Suppressor macrophage treated with lipopolysaccharide for 1 hour (primary cell): ENCODE measurements at regions not wholly inside any gene's neighbourhood (a gene's known extent, or its start where the extent isn't known, plus 50 kb on each side); places are given as distances from the start of the nearest gene placed in this dataset.

Source experiments
- DNase-seq, 3 donors: peaks; one replicate each; pipeline ENCODE4 v3.0.0-alpha.2; 2020 to 2022

DNA sequence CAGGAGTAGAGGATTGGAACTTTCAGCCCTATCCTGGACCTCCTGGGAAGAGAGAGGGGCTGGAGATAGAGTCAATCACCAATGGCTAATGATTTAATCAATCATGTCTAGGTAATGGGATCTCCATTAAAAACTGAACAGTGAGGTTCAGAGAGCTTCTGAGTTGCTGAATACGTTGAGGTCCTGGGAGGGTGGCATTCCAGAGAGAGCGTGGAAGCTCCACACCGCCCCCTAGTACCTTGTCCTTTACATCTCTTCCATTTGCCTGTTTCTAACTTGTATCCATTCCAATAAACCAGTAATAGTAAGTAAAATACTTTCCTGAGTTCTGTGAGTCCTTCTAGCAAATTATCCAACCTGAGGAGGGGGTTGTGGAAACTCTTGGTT, 101.7 kb downstream of the B3GNT2 start:
- DNase-seq: peak in 2 of 3 donors; percentile 32 to 41

DNA sequence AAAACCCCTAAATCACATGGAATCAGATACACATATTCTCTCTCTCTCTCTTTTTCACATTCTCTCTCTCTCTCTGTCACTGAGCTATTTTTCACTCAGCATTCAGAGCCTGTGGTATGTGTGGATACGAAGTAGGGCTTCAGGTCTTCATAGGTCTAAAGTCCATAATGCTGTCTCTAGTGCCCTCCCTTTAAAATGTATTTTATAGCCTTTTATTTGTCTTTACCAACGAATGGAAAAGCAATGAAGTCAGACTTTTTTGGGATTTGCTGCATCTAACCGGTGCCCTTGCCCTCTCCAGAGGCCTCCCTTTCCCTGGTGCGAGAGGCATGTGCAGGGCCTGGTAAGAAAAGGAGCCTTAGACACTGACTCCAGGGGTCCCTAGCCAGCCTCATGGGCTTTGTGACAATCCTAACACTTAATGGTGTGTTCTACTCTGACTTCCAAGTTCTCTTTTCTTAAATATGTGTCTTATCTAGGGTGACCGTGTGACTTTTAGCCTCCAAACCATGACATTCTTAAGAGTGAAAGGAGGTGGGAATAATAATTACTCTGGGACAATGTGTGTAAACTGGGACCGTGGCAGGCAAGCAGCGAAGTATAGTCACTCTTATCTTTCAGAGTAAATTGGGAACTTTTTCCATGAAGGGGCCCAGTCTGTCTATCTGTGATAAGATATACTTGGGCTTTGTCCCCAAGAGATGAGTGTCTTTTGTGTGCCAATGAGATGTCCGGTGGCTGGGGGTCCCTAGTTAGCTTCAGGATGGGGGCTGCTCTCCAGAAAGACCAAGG, 101.1 kb downstream of the B3GNT2 start:
- DNase-seq: no peak

DNA sequence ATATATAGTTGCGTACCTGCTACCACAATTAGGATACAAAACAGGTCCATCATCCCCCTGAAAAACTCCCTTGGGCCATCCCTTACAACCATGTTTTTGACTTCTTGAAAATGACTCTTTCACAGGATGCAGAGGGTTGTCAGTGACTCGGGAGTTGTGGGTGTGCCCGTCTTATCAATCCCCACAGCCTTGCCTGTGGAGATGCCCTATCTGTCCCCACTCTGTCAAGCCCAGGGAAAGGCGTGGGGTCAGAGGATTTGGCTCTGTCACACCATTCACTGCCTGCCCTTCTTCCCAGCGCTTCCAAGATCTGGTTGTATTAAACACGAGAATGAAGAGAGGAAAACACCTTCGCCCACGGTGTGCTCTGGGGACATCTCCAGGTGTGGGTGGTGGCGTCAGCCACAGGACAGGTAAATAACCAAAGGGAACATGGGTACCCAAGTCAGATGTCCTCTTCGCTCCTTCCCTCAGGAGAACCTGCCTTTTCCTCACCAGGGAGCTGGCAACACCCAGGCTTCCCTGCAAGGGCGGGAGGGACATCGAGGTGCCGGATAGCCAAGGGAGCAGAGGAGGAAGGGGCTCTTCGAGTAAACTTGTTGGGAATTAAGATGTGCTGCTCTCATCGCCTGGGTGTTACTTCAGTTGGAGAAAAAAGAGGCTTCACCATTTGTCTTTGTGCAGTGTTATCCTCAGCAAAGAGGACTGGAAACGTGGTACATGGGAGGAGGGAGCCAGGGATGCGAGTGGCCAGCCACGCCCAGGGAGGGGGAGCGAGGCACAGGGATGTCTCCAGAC, 100.3 kb downstream of the B3GNT2 start:
- DNase-seq: no peak

GRCh38 chr2:62293490-62294271, 97.8 kb downstream of the B3GNT2 start:
- DNase-seq: no peak

- no peak for DNase-seq
Measured at GRCh38 chr2:62293151-62293489, 97.2 kb downstream of the B3GNT2 start.

GRCh38 chr2:62292190-62292589, 96.3 kb downstream of the B3GNT2 start:
- DNase-seq: peak; percentile 64 to 73 (median 66)

DNA sequence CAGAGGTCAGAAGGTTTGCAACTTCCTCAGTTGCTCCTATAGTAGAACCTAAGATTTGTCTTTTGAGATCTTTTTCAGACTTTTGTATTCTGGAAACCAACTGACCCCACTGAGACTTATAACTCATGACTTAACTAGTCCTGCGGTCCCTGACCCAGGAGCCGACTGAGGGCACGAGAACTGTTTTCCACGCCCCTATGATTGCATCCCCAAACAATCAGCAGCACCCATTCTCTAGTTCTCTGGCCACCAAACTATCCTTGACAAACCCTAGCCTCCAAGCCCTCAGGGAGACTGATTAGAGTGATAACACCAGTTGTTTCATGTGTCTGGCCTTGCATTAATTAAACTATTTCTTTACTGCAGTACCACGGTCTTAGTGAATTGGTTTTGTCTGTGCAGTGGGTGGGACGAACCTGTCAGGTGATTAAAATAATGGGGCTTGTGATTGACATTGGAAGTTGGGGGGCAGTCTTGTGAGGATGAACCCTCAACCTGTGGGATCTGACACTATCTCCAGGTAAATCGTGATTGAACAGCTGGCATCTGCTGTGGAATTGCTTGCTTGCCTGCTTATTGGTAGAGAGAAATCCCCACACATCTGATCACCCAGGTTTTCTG, 95.7 kb downstream of the B3GNT2 start:
- DNase-seq: no peak

- DNase-seq: no peak
Measured at GRCh38 chr2:62291052-62291451, 95.1 kb downstream of the B3GNT2 start.

GRCh38 chr2:62287899-62288880, 92.3 kb downstream of the B3GNT2 start:
- peak; percentile 88 to 93 (median 90) for DNase-seq

GRCh38 chr2:62287282-62287681, 91.4 kb downstream of the B3GNT2 start:
- DNase-seq: peak; percentile 78 to 89 (median 82)

DNA sequence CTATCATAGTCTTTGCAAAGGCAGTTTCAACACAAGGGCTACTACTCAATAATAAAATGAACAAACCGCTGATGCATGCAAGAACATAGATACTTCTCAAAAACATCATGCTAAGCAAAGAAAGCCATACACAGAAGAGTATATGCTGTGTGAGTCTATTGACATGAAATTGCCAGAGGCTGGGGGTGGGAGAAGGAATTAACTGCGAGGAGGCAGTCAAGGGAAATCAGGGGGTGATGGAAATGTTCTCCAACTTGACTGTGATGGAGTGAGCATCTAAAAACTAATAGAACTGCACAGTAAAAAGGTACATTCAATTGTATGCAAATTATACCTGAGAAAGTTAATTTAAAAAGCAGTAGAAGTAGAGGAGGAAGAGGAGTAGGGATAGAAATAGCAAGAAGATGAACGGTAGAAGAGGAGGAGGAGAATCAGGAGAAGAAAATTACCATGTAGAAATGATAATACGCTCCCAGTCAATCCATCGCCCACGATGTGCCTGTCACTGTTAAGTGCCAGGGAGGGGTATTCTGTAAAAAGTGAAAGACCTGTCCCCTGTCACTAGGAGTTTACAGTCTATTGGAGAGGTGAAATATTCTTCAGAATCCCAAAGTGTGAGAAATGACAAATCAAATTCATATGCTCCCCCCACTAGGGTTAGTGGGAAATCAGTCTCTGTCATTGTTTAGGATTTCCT, 90.3 kb downstream of the B3GNT2 start:
- DNase-seq: no peak

DNA sequence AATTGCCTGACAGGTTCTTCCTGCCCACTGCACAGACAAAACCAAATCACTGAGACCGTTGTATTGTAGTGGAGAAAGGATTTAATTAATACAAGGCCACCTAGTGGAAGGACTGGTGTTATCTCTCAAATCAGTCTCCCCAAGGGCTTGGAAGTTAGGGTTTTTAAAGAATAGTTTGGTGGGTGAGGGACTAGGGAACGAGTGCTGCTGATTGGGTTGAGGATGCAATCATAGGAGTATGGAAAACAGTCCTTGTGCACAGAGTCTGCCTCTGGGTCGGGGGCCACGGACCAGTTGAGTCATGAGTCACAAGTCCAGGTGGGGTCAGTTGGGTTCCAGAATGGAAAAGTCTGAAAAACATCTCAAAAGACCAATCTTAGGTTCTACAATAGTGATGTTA, 89.1 kb downstream of the B3GNT2 start:
- no peak for DNase-seq

- no peak for DNase-seq
Measured at GRCh38 chr2:62284471-62284870, 88.6 kb downstream of the B3GNT2 start.

DNA sequence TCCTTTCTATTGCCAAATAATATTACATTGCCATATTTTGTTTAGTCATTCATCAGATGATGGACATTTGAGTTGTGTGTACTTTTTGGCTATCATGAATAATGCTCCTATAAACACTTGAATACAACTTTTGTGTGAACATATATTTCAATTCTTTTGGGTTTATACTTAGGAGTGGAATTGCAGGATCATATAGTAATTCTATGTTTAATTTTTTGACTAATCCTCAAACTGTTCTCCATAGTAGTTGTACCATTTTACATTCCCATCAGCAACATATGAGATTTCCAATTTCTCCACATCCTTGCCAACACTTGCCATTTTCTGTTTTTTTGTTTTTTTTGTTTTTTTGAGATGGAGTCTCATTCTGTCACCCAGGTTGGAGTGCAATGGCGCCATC, 87.2 kb downstream of the B3GNT2 start:
- DNase-seq: no peak

- DNase-seq: no peak
Measured at GRCh38 chr2:62281663-62282062, 85.7 kb downstream of the B3GNT2 start.

GRCh38 chr2:62277688-62278087, 81.8 kb downstream of the B3GNT2 start:
- DNase-seq: no peak
